K562 (cell line): ENCODE measurements at regions not wholly inside any gene's neighbourhood (a gene's known extent, or its start where the extent isn't known, plus 50 kb on each side); places are given as distances from the start of the nearest gene placed in this dataset.

Experiments used
- BMI1 ChIP-seq: fragments of 150-350 bp; IDR thresholded peaks from 2 replicates; pipeline ENCODE4 v1.6.1; 2014; ENCODE audit warnings: low read length
- CREB3L1 ChIP-seq: fragments of 450-650 bp; IDR thresholded peaks from 2 replicates; pipeline ENCODE4 v1.6.1; 2014; ENCODE audit warnings: low read depth, mild to moderate bottlenecking, moderate library complexity, borderline replicate concordance
- CTCF ChIP-seq, 3 experiments: IDR thresholded peaks in 2 of 3; conservative IDR thresholded peaks in 1 of 3; 2 replicates each; pipeline ENCODE4 v1.5.1; 2011 to 2012; ENCODE audit warnings: low read length in 3 of 3, mild to moderate bottlenecking in 3 of 3, control low read depth in 2 of 3, improper control_type of control experiment in 1 of 3, inconsistent platforms in 1 of 3, low read depth in 1 of 3, mixed read lengths in 1 of 3, moderate library complexity in 1 of 3; ENCODE audit not compliant: insufficient read depth in 2 of 3
- ESRRA ChIP-seq: fragments of 450-650 bp; IDR thresholded peaks from 2 replicates; pipeline ENCODE4 v1.6.1; 2014; ENCODE audit warnings: low read depth, mild to moderate bottlenecking, moderate library complexity, borderline replicate concordance
- GABPA ChIP-seq: fragments of 200-800 bp; sonication (Bioruptor generic); conservative IDR thresholded peaks from 2 replicates; pipeline ENCODE4 v1.6.1; 2016; ENCODE audit warnings: low read depth, missing genetic modification characterization, missing compliant biosample characterization
- NFRKB ChIP-seq: fragments of 450-650 bp; IDR thresholded peaks from 2 replicates; pipeline ENCODE4 v1.6.1; 2016; ENCODE audit warnings: low read depth
- POLR2G ChIP-seq: fragments of 200-400 bp; formaldehyde crosslinking; IDR thresholded peaks from 2 replicates; pipeline ENCODE4 v1.6.1; 2017; ENCODE audit warnings: low read depth, mild to moderate bottlenecking, antibody characterized with exemption, low read length, moderate library complexity
- RBM22 ChIP-seq: fragments of 200-400 bp; formaldehyde crosslinking; IDR thresholded peaks from 2 replicates; pipeline ENCODE4 v1.6.1; 2018; ENCODE audit warnings: low read length, low read depth; ENCODE audit not compliant: poor library complexity, severe bottlenecking
- SIN3A ChIP-seq, 2 experiments: fragments of 150-350 bp in 1 of 2; IDR thresholded peaks; 2 replicates each; pipeline ENCODE4 v1.6.1; 2011 to 2016; ENCODE audit warnings: borderline replicate concordance in 2 of 2, low read depth in 2 of 2, low read length in 2 of 2, mild to moderate bottlenecking in 2 of 2, moderate library complexity in 2 of 2; ENCODE audit not compliant: control insufficient read depth in 1 of 2
- SREBF2 ChIP-seq: sonication (generic); formaldehyde crosslinking; IDR thresholded peaks from 2 replicates; pipeline ENCODE4 v1.4.0; 2020; ENCODE audit warnings: mild to moderate bottlenecking, missing genetic modification reagents
- ZNF3 ChIP-seq: fragments of 250-450 bp; sonication (Bioruptor Pico); IDR thresholded peaks from 2 replicates; pipeline ENCODE4 v1.5.0; 2021; ENCODE audit warnings: mild to moderate bottlenecking, moderate library complexity
- TF ChIP-seq, protein P1 (sequence below): sonication (generic); formaldehyde crosslinking; IDR thresholded peaks from 2 replicates; pipeline ENCODE4 v1.8.1; 2023; ENCODE audit warnings: mild to moderate bottlenecking, missing genetic modification reagents
- TF ChIP-seq, protein P2 (sequence below): fragments of 150-350 bp; conservative IDR thresholded peaks from 2 replicates; pipeline ENCODE4 v1.6.1; 2014; ENCODE audit warnings: low read length

DNA sequence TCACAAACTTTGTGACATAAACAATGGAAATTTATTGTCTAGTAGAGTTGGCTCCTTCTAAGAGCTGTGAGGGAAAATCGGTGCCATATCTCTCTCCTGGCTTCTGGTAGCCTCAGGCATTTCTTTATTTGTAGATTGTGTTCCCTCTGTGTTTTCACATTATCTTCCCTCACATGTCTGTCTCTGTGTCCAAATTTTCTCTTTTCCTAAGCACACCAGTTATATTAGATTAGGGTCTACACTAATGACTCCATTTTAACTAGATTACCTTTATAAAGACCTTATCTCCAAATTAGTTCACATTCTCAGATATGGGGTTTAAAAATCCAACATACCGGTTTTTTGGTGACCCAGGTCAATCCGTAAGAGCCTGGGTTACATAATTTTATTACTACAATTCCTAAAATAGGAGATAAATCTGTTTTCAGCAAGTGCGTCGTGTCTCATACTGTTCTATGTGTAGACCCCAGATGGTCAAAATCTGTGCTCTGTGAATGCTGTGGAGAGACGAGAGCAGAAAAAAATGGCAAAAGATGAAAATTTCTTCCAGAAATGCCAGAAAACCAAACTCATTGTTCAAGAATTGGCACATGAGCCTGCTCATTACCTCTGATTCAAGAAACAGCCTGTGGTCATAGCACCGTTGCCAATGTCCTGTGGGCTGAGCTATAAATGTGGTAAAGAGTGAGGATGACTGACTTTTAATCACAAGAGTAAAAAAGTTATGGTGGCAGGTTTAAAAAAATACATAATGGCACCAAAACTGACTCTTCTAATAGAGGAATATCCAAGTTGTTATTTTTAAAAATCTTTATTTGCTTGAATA lies 574.7 kb downstream of the PCDH7 start:
- TF ChIP-seq RBM22 = no peak
- TF ChIP-seq GABPA (tag) = no peak
- TF ChIP-seq, protein P1, sequence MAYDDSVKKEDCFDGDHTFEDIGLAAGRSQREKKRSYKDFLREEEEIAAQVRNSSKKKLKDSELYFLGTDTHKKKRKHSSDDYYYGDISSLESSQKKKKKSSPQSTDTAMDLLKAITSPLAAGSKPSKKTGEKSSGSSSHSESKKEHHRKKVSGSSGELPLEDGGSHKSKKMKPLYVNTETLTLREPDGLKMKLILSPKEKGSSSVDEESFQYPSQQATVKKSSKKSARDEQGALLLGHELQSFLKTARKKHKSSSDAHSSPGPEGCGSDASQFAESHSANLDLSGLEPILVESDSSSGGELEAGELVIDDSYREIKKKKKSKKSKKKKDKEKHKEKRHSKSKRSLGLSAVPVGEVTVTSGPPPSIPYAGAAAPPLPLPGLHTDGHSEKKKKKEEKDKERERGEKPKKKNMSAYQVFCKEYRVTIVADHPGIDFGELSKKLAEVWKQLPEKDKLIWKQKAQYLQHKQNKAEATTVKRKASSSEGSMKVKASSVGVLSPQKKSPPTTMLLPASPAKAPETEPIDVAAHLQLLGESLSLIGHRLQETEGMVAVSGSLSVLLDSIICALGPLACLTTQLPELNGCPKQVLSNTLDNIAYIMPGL = no peak
- no peak for TF ChIP-seq POLR2G
- no peak for TF ChIP-seq NFRKB
- no peak for TF ChIP-seq ZNF3 (CRISPR knock-in tag)
- TF ChIP-seq, protein P2, sequence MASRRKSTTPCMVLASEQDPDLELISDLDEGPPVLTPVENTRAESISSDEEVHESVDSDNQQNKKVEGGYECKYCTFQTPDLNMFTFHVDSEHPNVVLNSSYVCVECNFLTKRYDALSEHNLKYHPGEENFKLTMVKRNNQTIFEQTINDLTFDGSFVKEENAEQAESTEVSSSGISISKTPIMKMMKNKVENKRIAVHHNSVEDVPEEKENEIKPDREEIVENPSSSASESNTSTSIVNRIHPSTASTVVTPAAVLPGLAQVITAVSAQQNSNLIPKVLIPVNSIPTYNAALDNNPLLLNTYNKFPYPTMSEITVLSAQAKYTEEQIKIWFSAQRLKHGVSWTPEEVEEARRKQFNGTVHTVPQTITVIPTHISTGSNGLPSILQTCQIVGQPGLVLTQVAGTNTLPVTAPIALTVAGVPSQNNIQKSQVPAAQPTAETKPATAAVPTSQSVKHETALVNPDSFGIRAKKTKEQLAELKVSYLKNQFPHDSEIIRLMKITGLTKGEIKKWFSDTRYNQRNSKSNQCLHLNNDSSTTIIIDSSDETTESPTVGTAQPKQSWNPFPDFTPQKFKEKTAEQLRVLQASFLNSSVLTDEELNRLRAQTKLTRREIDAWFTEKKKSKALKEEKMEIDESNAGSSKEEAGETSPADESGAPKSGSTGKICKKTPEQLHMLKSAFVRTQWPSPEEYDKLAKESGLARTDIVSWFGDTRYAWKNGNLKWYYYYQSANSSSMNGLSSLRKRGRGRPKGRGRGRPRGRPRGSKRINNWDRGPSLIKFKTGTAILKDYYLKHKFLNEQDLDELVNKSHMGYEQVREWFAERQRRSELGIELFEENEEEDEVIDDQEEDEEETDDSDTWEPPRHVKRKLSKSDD = no peak
- no peak for TF ChIP-seq CREB3L1
- TF ChIP-seq SREBF2 = no peak
- TF ChIP-seq CTCF (IDR thresholded peaks at IDR 0.05 in 2 of 3, conservative IDR thresholded peaks at IDR 0.05 in 1 of 3; ENCODE audit: insufficient read depth in 2 of 3, low read depth in 1 of 3, low read length in 3 of 3) = no peak
- TF ChIP-seq ESRRA = no peak
- TF ChIP-seq SIN3A (IDR thresholded peaks at IDR 0.05; ENCODE audit: borderline replicate concordance in 2 of 2, control insufficient read depth in 1 of 2, low read depth in 2 of 2, low read length in 2 of 2) = no peak
- no peak for TF ChIP-seq BMI1
